Heart left ventricle (tissue), 13 donors: ENCODE measurements at regions not wholly inside any gene's neighbourhood (a gene's known extent, or its start where the extent isn't known, plus 50 kb on each side); places are given as distances from the start of the nearest gene placed in this dataset.

Experiments used
- POLR2A ChIP-seq, 2 donors: fragments of 450-650 bp; IDR thresholded peaks; one replicate each; pipeline ENCODE4 v1.6.1; 2017; ENCODE audit warnings: antibody characterized with exemption in 2 of 2, mild to moderate bottlenecking in 2 of 2, moderate library complexity in 2 of 2
- TF ChIP-seq, protein P1 (sequence below), 12 donors: fragments of 200-600 bp; sonication (generic) in 4 of 12; IDR thresholded peaks; one replicate each; pipeline versions ENCODE4 v1.5.0 to v1.8.0; 2018 to 2022; ENCODE audit warnings: antibody characterized with exemption in 12 of 12, mild to moderate bottlenecking in 5 of 12
- donor health status: ischemic (EF 13 %, LVEDD 7.1; RV severe dilation, severe dysfunction).
- donor health status: DM: no; HTN: yes; CAD: no.
- donor health status: DM: no; HTN: no; CAD: no.
- donor health status: ischemic (EF 25% LVEDD 6.9; RV normal size, moderate dysfunction).
- donor health status: ischemic (EF 25% LVEDD 5.7; RV mildly dilated, moderate dysfunction).
- donor health status: ischemic (EF 35%, LVEDD 5.7; RV mildly dilated, moderate dysfunction).
- donor health status: nonischemic (EF 11% LVEDD 7.7; RV severe dilation, severe dysfunction).
- donor health status: DM: yes; HTN: yes; CAD: no.
- donor health status: PGD.
- donor health status: ischemic (EF 29% LVEDD 5.4; RV normal size, mild dysfunction).
- donor health status: nonischemic (EF 23%, LVEDD 6.1; RV moderate dilation, normal function).

DNA sequence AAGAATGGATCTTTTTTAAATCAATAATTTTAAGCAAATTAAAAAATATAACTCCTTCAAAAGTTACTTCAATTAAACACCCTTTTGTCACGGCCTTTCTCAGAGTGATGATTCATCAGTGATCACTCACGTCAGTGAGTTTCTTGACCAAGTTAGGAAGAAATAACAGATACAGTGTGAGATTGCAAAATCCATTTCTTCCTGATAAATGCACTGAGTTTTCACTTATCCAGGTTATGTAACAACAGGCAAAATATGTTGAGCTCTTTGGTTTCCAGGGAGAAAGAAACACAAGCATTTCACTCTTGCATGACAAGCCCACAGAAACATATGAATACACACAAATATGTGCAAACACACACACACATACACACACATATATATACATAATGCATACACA, 195.9 kb upstream of the CYRIA start:
- TF ChIP-seq, protein P1, sequence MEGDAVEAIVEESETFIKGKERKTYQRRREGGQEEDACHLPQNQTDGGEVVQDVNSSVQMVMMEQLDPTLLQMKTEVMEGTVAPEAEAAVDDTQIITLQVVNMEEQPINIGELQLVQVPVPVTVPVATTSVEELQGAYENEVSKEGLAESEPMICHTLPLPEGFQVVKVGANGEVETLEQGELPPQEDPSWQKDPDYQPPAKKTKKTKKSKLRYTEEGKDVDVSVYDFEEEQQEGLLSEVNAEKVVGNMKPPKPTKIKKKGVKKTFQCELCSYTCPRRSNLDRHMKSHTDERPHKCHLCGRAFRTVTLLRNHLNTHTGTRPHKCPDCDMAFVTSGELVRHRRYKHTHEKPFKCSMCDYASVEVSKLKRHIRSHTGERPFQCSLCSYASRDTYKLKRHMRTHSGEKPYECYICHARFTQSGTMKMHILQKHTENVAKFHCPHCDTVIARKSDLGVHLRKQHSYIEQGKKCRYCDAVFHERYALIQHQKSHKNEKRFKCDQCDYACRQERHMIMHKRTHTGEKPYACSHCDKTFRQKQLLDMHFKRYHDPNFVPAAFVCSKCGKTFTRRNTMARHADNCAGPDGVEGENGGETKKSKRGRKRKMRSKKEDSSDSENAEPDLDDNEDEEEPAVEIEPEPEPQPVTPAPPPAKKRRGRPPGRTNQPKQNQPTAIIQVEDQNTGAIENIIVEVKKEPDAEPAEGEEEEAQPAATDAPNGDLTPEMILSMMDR (IDR thresholded peaks at IDR 0.05): no peak
- no peak for TF ChIP-seq POLR2A (IDR thresholded peaks at IDR 0.05)
